ENCODE measurements at regions not wholly inside any gene's neighbourhood (a gene's known extent, or its start where the extent isn't known, plus 50 kb on each side); places are given as distances from the start of the nearest gene placed in this dataset.

- Histone ChIP-seq H3K27me3 (ENCODE audit: control insufficient read depth, insufficient read depth, low read length) (no peaks in the 10 kb centered on the region), H3K4me3 (ENCODE audit: low read depth, low read length) (no peak overlapping the region), H3K36me3 (ENCODE audit: control insufficient read depth, insufficient read depth, low read length) (no peaks in the 10 kb centered on the region)
- ChIA-PET POLR2A (no interaction called here), CTCF (interaction anchor here (1.1 to 2.9 kb wide), 3 partner anchors 14 to 174 kb away, joined by 3 to 12 read pairs (median 3); no protein-coding TSS in a partner anchor)
- no peak for DNase-seq (ENCODE audit: low read depth)
- no peak for TF ChIP-seq CTCF (IDR thresholded peaks at IDR 0.05; ENCODE audit: insufficient read depth, low read depth, low read length)
Measured at GRCh38 chr14:50039734-50040400, 76.5 kb downstream of the VCPKMT start.

GRCh38 chr14:50040401-50040775 lies 76.0 kb downstream of the VCPKMT start:
- DNase-seq (ENCODE audit: low read depth) = no peak
- Histone ChIP-seq H3K4me3 (ENCODE audit: low read depth, low read length) (no peak overlapping the region), H3K27me3 (ENCODE audit: control insufficient read depth, insufficient read depth, low read length) (no peaks in the 10 kb centered on the region), H3K36me3 (ENCODE audit: control insufficient read depth, insufficient read depth, low read length) (no peaks in the 10 kb centered on the region)
- TF ChIP-seq CTCF (IDR thresholded peaks at IDR 0.05; ENCODE audit: insufficient read depth, low read depth, low read length) = no peak
- ChIA-PET CTCF (interaction anchor here (0.8 to 2.9 kb wide), 4 partner anchors 13 to 174 kb away, joined by 3 to 12 read pairs (median 4); no protein-coding TSS in a partner anchor), POLR2A (no interaction called here)

- ChIA-PET CTCF (interaction anchor here (0.8 to 2.9 kb wide), 5 partner anchors 13 to 189 kb away, joined by 3 to 12 read pairs (median 4); partner anchors contain the start of gene NEMF), POLR2A (no interaction called here)
- DNase-seq (ENCODE audit: low read depth) = no peak
- no peak overlapping the region for H3K4me3 ChIP-seq (ENCODE audit: low read depth, low read length)
- H3K36me3 ChIP-seq (ENCODE audit: control insufficient read depth, insufficient read depth, low read length) = no peaks in the 10 kb centered on the region
- no peaks in the 10 kb centered on the region for H3K27me3 ChIP-seq (ENCODE audit: control insufficient read depth, insufficient read depth, low read length)
- no peak for TF ChIP-seq CTCF (IDR thresholded peaks at IDR 0.05; ENCODE audit: insufficient read depth, low read depth, low read length)
Measured at GRCh38 chr14:50040895-50041465, 75.4 kb downstream of the VCPKMT start.

GRCh38 chr14:50041980-50042379 lies 74.4 kb downstream of the VCPKMT start:
- no peaks in the 10 kb centered on the region for H3K27me3 ChIP-seq (ENCODE audit: control insufficient read depth, insufficient read depth, low read length)
- ChIA-PET CTCF (interaction anchor here (1.1 to 1.3 kb wide), 2 partner anchors 54 to 190 kb away, joined by 3 to 4 read pairs; partner anchors contain the start of gene NEMF), POLR2A (no interaction called here)
- no peak overlapping the region for H3K4me3 ChIP-seq (ENCODE audit: low read depth, low read length)
- no peak for DNase-seq (ENCODE audit: low read depth)
- H3K36me3 ChIP-seq (ENCODE audit: control insufficient read depth, insufficient read depth, low read length) = no peaks in the 10 kb centered on the region
- no peak for TF ChIP-seq CTCF (IDR thresholded peaks at IDR 0.05; ENCODE audit: insufficient read depth, low read depth, low read length)

GRCh38 chr14:50044042-50044651 lies 72.2 kb downstream of the VCPKMT start:
- no peak for DNase-seq (ENCODE audit: low read depth)
- H3K27me3 ChIP-seq (ENCODE audit: control insufficient read depth, insufficient read depth, low read length) = no peaks in the 10 kb centered on the region
- POLR2A ChIA-PET = no interaction called here
- no peak overlapping the region for H3K4me3 ChIP-seq (ENCODE audit: low read depth, low read length)
- no peaks in the 10 kb centered on the region for H3K36me3 ChIP-seq (ENCODE audit: control insufficient read depth, insufficient read depth, low read length)
- no peak for TF ChIP-seq CTCF (IDR thresholded peaks at IDR 0.05; ENCODE audit: insufficient read depth, low read depth, low read length)
- CTCF ChIA-PET = interaction anchor here (1.0 kb wide), 1 partner anchor 72 kb away, joined by 3 read pairs; no protein-coding TSS in a partner anchor

Measured in BJ (cell line).